ENCODE measurements at regions not wholly inside any gene's neighbourhood (a gene's known extent, or its start where the extent isn't known, plus 50 kb on each side); places are given as distances from the start of the nearest gene placed in this dataset.

DNA sequence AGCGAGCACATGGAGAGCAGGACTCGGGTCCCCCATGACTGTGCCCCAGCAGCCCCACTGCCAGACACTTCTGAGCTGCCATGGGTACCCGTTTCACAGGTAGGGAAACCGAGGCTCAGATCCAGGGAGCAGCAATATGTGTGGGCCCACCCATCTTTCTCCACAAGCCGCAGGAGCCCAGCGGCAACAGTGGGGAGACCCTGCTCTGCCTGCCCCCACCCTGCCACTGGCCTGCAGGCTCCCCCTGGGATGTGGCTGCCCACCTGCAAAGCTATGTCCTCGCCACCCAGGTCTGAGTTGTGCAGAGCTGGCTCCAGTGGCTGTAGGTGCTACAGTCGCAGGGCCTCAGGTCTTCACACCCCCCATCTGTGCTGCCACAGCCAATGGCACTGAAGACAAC is 50.6 kb upstream of the C1QTNF9B start:
- Mint-ChIP-seq H3K36me3 (ENCODE audit: low read depth) (no peaks in the 10 kb centered on the region), H3K27ac (no peak overlapping the region), H3K4me3 (no peak overlapping the region), H3K9me3 (no peaks in the 10 kb centered on the region), H3K4me1 (no peaks in the 10 kb centered on the region), H3K27me3 (peaks cover 19% of the 10 kb centered on the region)
- ChIA-PET CTCF (interaction anchor here (1.5 kb wide), 1 partner anchor 12 kb away, joined by 4 read pairs; no protein-coding TSS in a partner anchor), POLR2A (no interaction called here)
- no peak for DNase-seq

DNA sequence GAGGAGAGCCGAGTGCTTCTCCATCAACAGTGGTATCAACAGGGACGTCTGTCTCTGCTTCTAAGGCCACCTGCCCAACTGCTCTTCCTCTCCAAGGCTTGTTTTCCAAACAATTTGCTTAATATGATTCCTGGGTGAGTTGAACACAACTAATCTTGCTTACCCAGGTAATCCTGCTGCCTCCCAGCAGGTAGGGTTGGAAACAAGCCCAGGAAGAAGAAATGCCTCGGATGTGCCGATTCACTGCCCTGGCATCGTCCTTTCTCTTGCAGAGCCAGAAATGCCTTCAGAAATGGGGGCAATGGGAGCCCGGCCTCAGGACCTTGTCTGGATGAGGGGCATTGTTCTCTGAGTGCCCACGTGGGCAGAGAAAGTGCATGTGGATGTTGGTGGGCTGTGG is 51.9 kb upstream of the C1QTNF9B start:
- CTCF ChIA-PET, result interaction anchor here (1.5 kb wide), 1 partner anchor 11 kb away, joined by 4 read pairs; no protein-coding TSS in a partner anchor

DNA sequence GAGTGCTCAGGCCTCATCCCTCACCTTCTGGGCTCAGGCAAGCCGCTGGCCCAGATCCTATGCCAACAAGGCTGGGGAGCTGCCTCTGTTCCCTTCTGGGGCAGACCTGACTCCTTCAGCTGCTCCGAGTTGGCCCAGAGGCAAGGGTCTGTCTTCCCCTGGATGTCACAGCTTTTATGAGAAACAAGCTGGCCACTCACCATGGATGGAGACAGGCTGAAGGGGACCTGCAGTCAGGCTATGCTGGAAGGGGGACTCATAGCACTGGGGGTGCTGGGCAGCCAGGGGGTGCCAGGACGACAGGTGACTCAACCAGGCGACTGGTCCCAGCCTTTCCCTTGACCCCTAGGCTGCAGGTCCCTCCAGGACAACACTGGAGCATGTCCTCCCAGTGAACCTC is 52.4 kb upstream of the C1QTNF9B start:
- H3K27me3 Mint-ChIP-seq, result peaks cover 13% of the 10 kb centered on the region
- H3K4me1 Mint-ChIP-seq, result peaks cover 3% of the 10 kb centered on the region
- no peak overlapping the region for H3K27ac Mint-ChIP-seq
- no peak for DNase-seq
- no peak overlapping the region for H3K4me3 Mint-ChIP-seq
- no peaks in the 10 kb centered on the region for H3K9me3 Mint-ChIP-seq
- CTCF ChIA-PET, result no interaction called here
- POLR2A ChIA-PET, result no interaction called here
- no peaks in the 10 kb centered on the region for H3K36me3 Mint-ChIP-seq (ENCODE audit: low read depth)

More for the DNA sequence above, 51.9 kb upstream of the C1QTNF9B start:
- Mint-ChIP-seq H3K36me3 (ENCODE audit: low read depth) (no peaks in the 10 kb centered on the region), H3K4me3 (no peak overlapping the region), H3K27me3 (peaks cover 13% of the 10 kb centered on the region), H3K9me3 (no peaks in the 10 kb centered on the region), H3K27ac (no peak overlapping the region), H3K4me1 (no peaks in the 10 kb centered on the region)
- POLR2A ChIA-PET, result no interaction called here
- DNase-seq, result no peak

DNA sequence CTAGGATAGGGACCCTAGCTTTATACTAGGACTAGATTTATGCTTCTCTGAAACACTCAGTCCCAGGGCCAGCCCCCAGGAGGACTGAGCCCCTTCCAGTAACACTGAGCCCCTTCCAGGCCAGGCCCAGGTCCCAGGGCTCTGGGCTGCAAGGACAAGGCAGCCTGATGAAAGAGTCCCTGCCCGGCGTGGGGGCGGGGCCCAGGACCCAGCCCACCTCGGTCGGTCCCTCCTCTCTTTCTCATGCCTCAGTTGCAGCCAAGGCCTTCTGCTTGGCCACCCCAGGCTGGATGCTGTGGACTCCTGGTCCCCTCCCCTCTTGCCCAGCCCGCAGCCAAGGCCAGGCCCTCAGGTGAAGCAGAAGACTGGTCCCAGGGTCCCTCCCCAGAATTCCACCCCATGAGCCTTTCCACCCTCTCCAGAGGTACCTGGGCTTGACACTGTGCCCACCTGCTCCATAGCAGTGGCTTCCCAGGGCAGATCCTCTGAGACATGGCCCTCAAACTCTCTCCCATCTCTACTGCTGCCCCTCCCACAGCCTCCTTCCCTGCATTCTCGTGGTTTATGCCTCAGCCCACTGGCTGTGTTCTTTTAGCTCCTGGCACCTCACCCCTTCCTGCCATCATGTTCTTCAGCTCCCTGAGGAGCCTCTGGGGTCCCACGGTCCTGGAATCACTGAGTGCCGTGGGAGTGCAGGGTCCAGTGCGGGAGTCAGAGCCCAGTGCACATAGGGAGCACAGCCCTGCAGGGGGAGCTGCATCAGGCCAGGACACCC is 53.6 kb upstream of the C1QTNF9B start:
- H3K27ac Mint-ChIP-seq, result no peak overlapping the region
- ChIA-PET CTCF (interaction anchor here (0.9 kb wide), 1 partner anchor 10 kb away, joined by 4 read pairs; no protein-coding TSS in a partner anchor), POLR2A (no interaction called here)
- H3K4me3 Mint-ChIP-seq, result no peak overlapping the region
- no peaks in the 10 kb centered on the region for H3K9me3 Mint-ChIP-seq
- peaks cover 13% of the 10 kb centered on the region for H3K4me1 Mint-ChIP-seq
- H3K36me3 Mint-ChIP-seq (ENCODE audit: low read depth), result no peaks in the 10 kb centered on the region
- peaks cover 7% of the 10 kb centered on the region for H3K27me3 Mint-ChIP-seq
- no peak for DNase-seq

DNA sequence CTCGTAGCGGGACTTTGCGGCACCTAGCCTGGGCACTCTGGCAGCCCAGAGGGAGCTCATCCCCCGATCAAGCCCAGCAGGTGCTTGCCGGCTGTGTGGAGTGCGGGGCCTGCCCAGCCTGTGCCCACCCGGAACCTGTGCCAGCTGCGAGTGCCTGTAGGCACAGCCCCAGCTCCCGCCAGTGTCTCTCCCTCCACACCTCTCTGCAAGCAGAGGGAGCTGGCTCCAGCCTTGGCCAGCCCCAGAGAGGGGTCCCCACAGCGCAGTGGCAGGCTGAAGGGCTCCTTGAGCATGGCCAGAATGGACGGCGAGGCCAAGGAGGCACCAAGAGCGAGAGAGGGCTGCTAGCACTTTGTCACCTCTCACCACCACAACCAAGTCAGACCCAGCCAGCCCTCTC is 55.5 kb upstream of the C1QTNF9B start:
- H3K27ac Mint-ChIP-seq, result no peak overlapping the region
- no peaks in the 10 kb centered on the region for H3K9me3 Mint-ChIP-seq
- CTCF ChIA-PET, result interaction anchor here (1.4 kb wide), 1 partner anchor 8 kb away, joined by 6 read pairs; no protein-coding TSS in a partner anchor
- no peaks in the 10 kb centered on the region for H3K36me3 Mint-ChIP-seq (ENCODE audit: low read depth)
- peaks cover 3% of the 10 kb centered on the region for H3K27me3 Mint-ChIP-seq
- DNase-seq, result no peak
- POLR2A ChIA-PET, result no interaction called here
- peaks cover 19% of the 10 kb centered on the region for H3K4me1 Mint-ChIP-seq
- no peak overlapping the region for H3K4me3 Mint-ChIP-seq

DNA sequence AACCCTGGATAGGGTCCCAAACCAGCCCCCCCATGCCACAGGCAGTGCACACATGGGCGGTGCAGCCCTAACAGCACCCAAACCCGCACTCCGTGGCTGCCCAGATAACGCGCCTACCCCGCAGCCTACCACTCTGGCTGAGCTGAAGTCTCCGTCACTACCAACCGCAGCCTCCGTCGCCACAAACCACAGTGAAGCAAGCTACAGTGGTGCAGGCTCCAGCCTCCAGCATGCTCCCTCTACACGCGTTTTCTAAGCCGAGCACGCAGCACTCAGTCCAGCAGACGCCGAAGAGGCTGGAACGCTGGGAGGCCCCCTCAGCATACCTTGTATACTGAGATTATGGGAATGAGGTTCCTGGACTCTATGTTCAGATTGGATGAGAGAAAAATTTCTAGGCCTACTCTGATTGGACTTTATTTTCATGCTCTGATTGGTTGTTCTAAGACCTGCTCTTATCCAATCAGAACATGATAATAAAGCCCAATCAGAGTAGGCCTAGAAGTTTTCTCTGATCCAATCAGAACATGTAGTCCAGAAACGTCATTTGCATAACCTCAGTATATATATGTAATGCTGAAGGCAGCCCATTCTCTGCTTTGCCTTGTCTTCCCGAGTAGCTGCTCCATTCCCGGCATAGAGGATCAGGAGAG is 56.7 kb upstream of the C1QTNF9B start:
- ChIA-PET POLR2A (no interaction called here), CTCF (no interaction called here)
- no peak for DNase-seq
- H3K27me3 Mint-ChIP-seq, result peaks cover 3% of the 10 kb centered on the region
- H3K9me3 Mint-ChIP-seq, result no peaks in the 10 kb centered on the region
- H3K27ac Mint-ChIP-seq, result no peak overlapping the region
- H3K4me3 Mint-ChIP-seq, result no peak overlapping the region
- no peaks in the 10 kb centered on the region for H3K36me3 Mint-ChIP-seq (ENCODE audit: low read depth)
- H3K4me1 Mint-ChIP-seq, result peaks cover 19% of the 10 kb centered on the region

DNA sequence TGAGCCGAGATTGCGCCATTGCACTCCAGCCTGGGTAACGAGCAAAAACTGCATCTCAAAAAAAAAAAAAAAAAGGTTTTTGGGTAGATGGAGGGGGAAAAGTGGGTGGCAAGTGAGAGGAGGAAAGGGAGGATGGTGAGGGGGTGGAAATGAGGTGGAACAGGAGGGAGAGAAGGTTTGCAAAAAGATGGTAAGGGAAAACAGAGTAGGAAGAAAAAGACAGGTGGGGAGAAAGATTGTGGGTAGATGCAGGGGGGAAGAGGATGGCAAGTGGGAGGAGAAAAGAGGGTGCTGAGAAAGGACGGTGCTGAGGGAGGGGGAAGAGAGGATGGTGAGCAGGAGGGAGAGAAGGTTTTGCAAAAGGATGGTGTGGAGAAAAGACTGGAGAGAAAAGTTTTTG is 57.8 kb upstream of the C1QTNF9B start:
- H3K27ac Mint-ChIP-seq, result no peak overlapping the region

DNA sequence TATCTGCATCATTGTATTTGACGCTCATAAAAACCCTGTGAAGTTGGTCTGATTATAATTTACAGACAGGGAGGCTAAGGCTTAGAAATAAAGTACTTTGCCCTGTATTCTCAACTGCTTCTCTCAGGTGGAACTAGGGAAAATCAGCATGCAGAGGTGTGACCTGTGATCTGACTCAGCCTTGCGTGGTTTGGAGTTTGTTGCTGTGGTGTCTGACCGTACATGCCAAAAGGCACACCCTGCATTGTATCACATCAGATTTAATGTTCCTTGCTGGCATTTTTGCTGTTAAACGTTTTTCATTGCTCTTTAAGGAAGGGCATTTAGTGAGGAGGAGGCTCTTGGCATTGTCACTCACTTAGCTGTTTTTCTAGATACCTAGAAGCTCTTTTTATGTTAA is 58.8 kb upstream of the C1QTNF9B start:
- Mint-ChIP-seq H3K9me3 (no peaks in the 10 kb centered on the region), H3K36me3 (ENCODE audit: low read depth) (no peaks in the 10 kb centered on the region), H3K4me1 (peaks cover 23% of the 10 kb centered on the region), H3K27me3 (peaks cover 3% of the 10 kb centered on the region), H3K4me3 (no peak overlapping the region), H3K27ac (no peak overlapping the region)
- peak; percentile 45 for DNase-seq
- CTCF ChIA-PET, result interaction anchor here (1.1 to 1.6 kb wide), 2 partner anchors 34 to 38 kb away, joined by 3 read pairs; no protein-coding TSS in a partner anchor
- POLR2A ChIA-PET, result interaction anchor here (2.5 kb wide), 1 partner anchor 11 kb away, joined by 9 read pairs; no protein-coding TSS in a partner anchor

More for the DNA sequence above, 57.8 kb upstream of the C1QTNF9B start:
- H3K27me3 Mint-ChIP-seq, result peaks cover 3% of the 10 kb centered on the region
- POLR2A ChIA-PET, result no interaction called here
- no peaks in the 10 kb centered on the region for H3K9me3 Mint-ChIP-seq
- H3K4me3 Mint-ChIP-seq, result no peak overlapping the region
- peaks cover 20% of the 10 kb centered on the region for H3K4me1 Mint-ChIP-seq
- CTCF ChIA-PET, result no interaction called here
- H3K36me3 Mint-ChIP-seq (ENCODE audit: low read depth), result no peaks in the 10 kb centered on the region
- no peak for DNase-seq

DNA sequence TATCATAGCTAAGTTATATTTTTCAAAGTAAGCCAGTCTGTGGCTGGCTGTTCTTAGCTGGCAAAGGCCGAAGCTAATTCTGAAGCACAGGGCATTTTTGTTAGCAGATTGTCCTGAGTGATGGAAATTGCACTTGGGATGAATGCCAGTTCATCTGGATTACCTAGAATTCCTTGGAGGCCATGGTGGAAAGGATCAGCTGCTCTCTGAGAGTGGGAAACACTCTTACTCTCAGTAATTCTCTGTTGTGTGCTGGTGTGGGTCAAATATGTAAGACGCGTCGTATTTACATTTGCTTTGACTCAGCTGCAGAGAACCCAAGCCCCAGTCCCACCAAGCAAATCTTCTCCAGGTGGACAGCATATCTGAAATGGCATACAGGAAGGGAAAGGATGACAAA is 60.7 kb upstream of the C1QTNF9B start:
- no peaks in the 10 kb centered on the region for H3K9me3 Mint-ChIP-seq
- H3K4me3 Mint-ChIP-seq, result no peak overlapping the region
- peaks cover 26% of the 10 kb centered on the region for H3K4me1 Mint-ChIP-seq
- H3K36me3 Mint-ChIP-seq (ENCODE audit: low read depth), result no peaks in the 10 kb centered on the region
- no peak overlapping the region for H3K27ac Mint-ChIP-seq
- H3K27me3 Mint-ChIP-seq, result peaks cover 3% of the 10 kb centered on the region
- CTCF ChIA-PET, result interaction anchor here (1.1 to 2.3 kb wide), 3 partner anchors 17 to 246 kb away, joined by 3 to 5 read pairs (median 3); no protein-coding TSS in a partner anchor
- DNase-seq, result no peak
- POLR2A ChIA-PET, result interaction anchor here (0.9 to 2.5 kb wide), 3 partner anchors 9 to 34 kb away, joined by 3 to 9 read pairs (median 3); no protein-coding TSS in a partner anchor

DNA sequence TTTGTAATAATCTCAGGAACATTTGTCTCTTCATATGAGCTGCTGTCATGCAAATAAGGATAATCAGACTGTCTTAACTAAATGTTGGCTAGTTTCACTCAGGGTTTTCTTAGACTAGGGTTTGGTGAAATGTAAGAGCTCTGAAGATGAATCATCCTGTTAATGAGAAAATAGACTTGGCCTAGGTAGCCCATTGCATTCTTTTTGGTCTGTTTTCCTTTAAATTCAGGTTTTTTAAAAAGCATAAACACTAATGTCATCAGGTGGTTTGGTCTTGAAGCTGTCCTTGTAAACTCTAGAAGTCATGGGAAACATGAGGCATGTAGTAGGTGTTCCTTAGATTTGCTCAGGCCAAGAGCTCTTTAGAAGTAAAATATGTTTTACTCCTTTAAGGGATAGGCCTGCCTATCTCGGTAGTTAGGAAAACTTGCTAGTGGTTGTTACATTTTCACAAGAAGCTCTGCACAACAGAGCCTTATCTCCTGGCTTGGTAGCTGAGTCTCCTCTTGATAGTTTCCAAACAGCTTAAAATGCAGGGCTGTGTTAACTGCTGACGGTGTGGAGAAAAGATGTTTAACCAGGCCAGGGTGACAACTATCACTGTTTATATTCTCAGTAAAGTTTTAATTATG is 62.0 kb upstream of the C1QTNF9B start:
- Mint-ChIP-seq H3K4me3 (no peak overlapping the region), H3K36me3 (ENCODE audit: low read depth) (no peaks in the 10 kb centered on the region), H3K27me3 (peaks cover 3% of the 10 kb centered on the region), H3K4me1 (peaks cover 38% of the 10 kb centered on the region), H3K27ac (no peak overlapping the region), H3K9me3 (no peaks in the 10 kb centered on the region)
- ChIA-PET POLR2A (no interaction called here), CTCF (interaction anchor here (0.6 to 2.3 kb wide), 6 partner anchors 9 to 245 kb away, joined by 3 to 5 read pairs (median 4); no protein-coding TSS in a partner anchor)
- no peak for DNase-seq

DNA sequence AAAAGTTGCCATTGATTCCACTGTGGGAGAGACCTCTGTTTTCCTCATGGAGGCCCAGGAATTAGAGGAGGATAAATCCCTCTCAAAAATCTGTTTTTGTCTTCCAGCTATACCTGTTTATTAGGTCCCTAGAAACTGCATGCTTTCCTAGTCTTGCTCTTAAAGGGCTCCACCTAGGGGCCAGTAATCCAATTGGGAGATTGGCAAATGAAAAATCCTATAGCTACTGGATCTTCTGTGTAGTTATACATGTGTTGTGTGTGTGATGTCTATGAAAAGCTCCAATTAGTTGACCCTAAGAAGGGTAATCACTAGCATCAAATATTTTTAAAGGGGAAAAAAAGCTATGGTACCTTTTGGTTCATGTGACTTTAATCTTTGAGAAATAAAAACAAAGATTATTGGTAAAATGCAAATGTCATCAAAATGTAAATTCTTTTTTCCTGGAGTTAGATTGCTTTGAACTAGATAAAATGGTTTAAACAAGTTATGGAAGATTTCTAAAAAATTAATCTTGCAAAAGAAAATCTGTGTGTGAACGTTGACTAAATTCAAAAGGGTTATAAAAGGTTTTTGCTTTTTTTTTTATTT is 63.4 kb upstream of the C1QTNF9B start:
- peaks cover 2% of the 10 kb centered on the region for H3K27me3 Mint-ChIP-seq
- ChIA-PET POLR2A (no interaction called here), CTCF (interaction anchor here (0.6 to 2.0 kb wide), 17 partner anchors 8 to 270 kb away, joined by 3 to 10 read pairs (median 4); partner anchors contain the start of gene MIPEP)
- H3K4me1 Mint-ChIP-seq, result peaks cover 38% of the 10 kb centered on the region
- no peak for DNase-seq
- H3K4me3 Mint-ChIP-seq, result no peak overlapping the region
- H3K9me3 Mint-ChIP-seq, result no peaks in the 10 kb centered on the region
- H3K36me3 Mint-ChIP-seq (ENCODE audit: low read depth), result no peaks in the 10 kb centered on the region
- H3K27ac Mint-ChIP-seq, result no peak overlapping the region

DNA sequence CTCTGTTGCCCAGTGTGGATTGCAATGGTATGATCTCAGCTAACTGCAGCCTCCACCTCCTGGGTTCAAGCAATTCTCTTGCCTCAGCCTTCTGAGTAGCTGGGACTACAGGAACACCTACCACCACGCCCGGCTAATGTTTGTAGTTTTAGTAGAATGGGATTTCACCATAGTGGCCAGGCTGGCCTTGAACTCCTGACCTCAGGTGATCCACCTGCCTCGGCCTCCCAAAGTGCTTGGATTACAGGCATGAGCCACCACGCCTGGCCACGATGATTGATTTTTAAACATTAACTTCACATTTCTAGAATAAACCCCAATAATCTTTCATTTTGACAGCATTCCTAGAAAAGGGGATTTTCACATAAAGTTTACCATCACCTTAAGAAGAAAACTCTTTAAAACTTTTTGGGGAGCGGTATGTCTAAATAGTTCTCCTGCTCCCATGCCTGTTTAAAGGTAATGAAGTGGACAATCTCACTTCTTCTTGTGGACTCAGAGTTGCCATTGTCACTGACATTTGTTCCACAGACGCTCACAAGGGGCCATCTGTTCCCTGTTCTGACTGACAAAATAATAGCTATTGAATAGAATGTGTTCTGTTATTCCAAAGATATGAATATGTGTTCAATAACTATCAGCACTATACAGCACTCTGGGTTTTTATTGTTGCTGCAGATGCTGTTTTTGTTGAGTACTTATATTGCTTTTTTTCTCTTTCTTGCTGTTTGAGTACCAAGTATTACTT is 66.1 kb upstream of the C1QTNF9B start:
- H3K4me1 Mint-ChIP-seq, result peaks cover 47% of the 10 kb centered on the region
- H3K36me3 Mint-ChIP-seq (ENCODE audit: low read depth), result no peaks in the 10 kb centered on the region
- ChIA-PET CTCF (interaction anchor here (0.7 to 1.3 kb wide), 3 partner anchors 15 to 45 kb away, joined by 3 read pairs; no protein-coding TSS in a partner anchor), POLR2A (no interaction called here)
- peak overlapping the region; percentile 62 for H3K27ac Mint-ChIP-seq
- no peaks in the 10 kb centered on the region for H3K9me3 Mint-ChIP-seq
- no peak for DNase-seq
- no peak overlapping the region for H3K4me3 Mint-ChIP-seq
- H3K27me3 Mint-ChIP-seq, result no peaks in the 10 kb centered on the region

Measured in activated CD4-positive, alpha-beta memory T cell treated with anti-CD3 and anti-CD28 coated beads, Interleukin-2, amount 10 ng/mL, durations not matched to agents 7 days and 5 days (primary cell).